Ishikawa (cell line): ENCODE measurements at regions not wholly inside any gene's neighbourhood (a gene's known extent, or its start where the extent isn't known, plus 50 kb on each side); places are given as distances from the start of the nearest gene placed in this dataset.

Experiments
- CEBPB ChIP-seq: IDR thresholded peaks from 2 replicates; pipeline ENCODE4 v1.6.1; 2012
- CREB1 ChIP-seq: IDR thresholded peaks from 2 replicates; pipeline ENCODE4 v1.6.1; 2012; ENCODE audit warnings: low read depth
- EGR1 ChIP-seq: IDR thresholded peaks from 2 replicates; pipeline ENCODE4 v1.6.1; 2012
- EP300 ChIP-seq: IDR thresholded peaks from 2 replicates; pipeline ENCODE4 v1.6.1; 2012; ENCODE audit warnings: borderline replicate concordance
- FOXM1 ChIP-seq: IDR thresholded peaks from 2 replicates; pipeline ENCODE4 v1.6.1; 2012; ENCODE audit warnings: low read depth, borderline replicate concordance
- RAD21 ChIP-seq: IDR thresholded peaks from 2 replicates; pipeline ENCODE4 v1.6.1; 2012; ENCODE audit warnings: low read depth
- TAF1 ChIP-seq: IDR thresholded peaks from 2 replicates; pipeline ENCODE4 v1.6.1; 2012; ENCODE audit warnings: low read depth, mild to moderate bottlenecking
- TCF12 ChIP-seq: IDR thresholded peaks from 2 replicates; pipeline ENCODE4 v1.6.1; 2012; ENCODE audit warnings: low read depth
- YY1 ChIP-seq: IDR thresholded peaks from 2 replicates; pipeline ENCODE4 v1.6.1; 2012; ENCODE audit warnings: low read depth
- TF ChIP-seq, protein P1 (sequence below): IDR thresholded peaks from 2 replicates; pipeline ENCODE4 v1.6.1; 2012; ENCODE audit warnings: low read depth, mild to moderate bottlenecking
- TF ChIP-seq, protein P2 (sequence below): IDR thresholded peaks from 2 replicates; pipeline ENCODE4 v1.6.1; 2012

DNA sequence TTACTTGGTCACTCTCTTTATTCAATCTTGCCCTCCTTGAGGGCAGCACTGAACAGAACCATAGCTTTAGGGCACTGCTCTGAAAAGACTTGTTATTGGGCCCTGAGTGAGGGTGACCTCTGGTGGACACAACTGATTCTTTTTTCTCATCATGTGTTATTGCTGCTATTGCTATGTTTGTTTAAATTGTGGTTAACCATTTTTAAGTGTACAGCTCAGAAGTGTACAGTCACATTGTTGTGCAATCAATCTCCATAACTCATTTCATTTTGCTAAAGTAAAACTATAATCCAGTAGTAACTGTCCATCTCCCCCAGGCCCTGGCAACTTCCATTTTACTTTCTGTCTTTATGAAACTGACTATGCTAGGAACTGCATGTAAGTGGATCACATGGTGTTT, 351.1 kb upstream of the RIOK2 start:
- TF ChIP-seq TAF1 = no peak
- no peak for TF ChIP-seq YY1
- TF ChIP-seq CEBPB = no peak
- TF ChIP-seq, protein P1, sequence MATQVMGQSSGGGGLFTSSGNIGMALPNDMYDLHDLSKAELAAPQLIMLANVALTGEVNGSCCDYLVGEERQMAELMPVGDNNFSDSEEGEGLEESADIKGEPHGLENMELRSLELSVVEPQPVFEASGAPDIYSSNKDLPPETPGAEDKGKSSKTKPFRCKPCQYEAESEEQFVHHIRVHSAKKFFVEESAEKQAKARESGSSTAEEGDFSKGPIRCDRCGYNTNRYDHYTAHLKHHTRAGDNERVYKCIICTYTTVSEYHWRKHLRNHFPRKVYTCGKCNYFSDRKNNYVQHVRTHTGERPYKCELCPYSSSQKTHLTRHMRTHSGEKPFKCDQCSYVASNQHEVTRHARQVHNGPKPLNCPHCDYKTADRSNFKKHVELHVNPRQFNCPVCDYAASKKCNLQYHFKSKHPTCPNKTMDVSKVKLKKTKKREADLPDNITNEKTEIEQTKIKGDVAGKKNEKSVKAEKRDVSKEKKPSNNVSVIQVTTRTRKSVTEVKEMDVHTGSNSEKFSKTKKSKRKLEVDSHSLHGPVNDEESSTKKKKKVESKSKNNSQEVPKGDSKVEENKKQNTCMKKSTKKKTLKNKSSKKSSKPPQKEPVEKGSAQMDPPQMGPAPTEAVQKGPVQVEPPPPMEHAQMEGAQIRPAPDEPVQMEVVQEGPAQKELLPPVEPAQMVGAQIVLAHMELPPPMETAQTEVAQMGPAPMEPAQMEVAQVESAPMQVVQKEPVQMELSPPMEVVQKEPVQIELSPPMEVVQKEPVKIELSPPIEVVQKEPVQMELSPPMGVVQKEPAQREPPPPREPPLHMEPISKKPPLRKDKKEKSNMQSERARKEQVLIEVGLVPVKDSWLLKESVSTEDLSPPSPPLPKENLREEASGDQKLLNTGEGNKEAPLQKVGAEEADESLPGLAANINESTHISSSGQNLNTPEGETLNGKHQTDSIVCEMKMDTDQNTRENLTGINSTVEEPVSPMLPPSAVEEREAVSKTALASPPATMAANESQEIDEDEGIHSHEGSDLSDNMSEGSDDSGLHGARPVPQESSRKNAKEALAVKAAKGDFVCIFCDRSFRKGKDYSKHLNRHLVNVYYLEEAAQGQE = no peak
- TF ChIP-seq EP300 = no peak
- TF ChIP-seq TCF12 = no peak
- no peak for TF ChIP-seq CREB1
- TF ChIP-seq, protein P2, sequence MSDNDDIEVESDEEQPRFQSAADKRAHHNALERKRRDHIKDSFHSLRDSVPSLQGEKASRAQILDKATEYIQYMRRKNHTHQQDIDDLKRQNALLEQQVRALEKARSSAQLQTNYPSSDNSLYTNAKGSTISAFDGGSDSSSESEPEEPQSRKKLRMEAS = no peak
- no peak for TF ChIP-seq FOXM1
- TF ChIP-seq EGR1 = no peak
- peak; percentile 64 for TF ChIP-seq RAD21
